CD4-positive, alpha-beta memory T cell (primary cell): ENCODE measurements at regions not wholly inside any gene's neighbourhood (a gene's known extent, or its start where the extent isn't known, plus 50 kb on each side); places are given as distances from the start of the nearest gene placed in this dataset.

ENCODE experiments used
- CTCF ChIA-PET: fragments of 350-600 bp; sonication (Branson Sonifier 250); formaldehyde crosslinking; loops from one replicate; lab custom pipeline; 2021; ENCODE audit warnings: inconsistent platforms; ENCODE audit not compliant: partially characterized antibody; lab: Charles Lee
- POLR2A ChIA-PET: fragments of 350-600 bp; sonication (Branson Sonifier 250); formaldehyde crosslinking; loops from one replicate; lab custom pipeline; 2021; ENCODE audit not compliant: partially characterized antibody; lab: Charles Lee
- DNase-seq, 5 donors: peaks; one replicate each; pipeline versions ENCODE4 v3.0.0 to v3.0.0-alpha.2; 2020 to 2022; ENCODE audit warnings: mixed read lengths in 1 of 5
- H3K27ac ChIP-seq: one replicate; pipeline ENCODE4 v1.7.0; 2013; ENCODE audit warnings: low read depth, low read length
- H3K27me3 ChIP-seq: 2 replicates; pipeline ENCODE4 v1.7.0; 2013; ENCODE audit warnings: mild to moderate bottlenecking, low read length, moderate library complexity; ENCODE audit not compliant: insufficient read depth
- H3K36me3 ChIP-seq: 2 replicates; pipeline ENCODE4 v1.7.0; 2013; ENCODE audit warnings: mild to moderate bottlenecking, low read length, moderate library complexity; ENCODE audit not compliant: insufficient read depth
- H3K4me1 ChIP-seq: 2 replicates; pipeline ENCODE4 v1.7.0; 2013; ENCODE audit warnings: mild to moderate bottlenecking, low read length, moderate library complexity; ENCODE audit not compliant: insufficient read depth
- H3K4me3 ChIP-seq, 2 donors: one replicate each; pipeline ENCODE4 v1.7.0; 2013; ENCODE audit warnings: low read length in 2 of 2, mild to moderate bottlenecking in 1 of 2
- H3K9me3 ChIP-seq, 2 donors: one replicate each; pipeline ENCODE4 v1.7.0; 2013; ENCODE audit warnings: low read length in 2 of 2, control low read depth in 1 of 2; ENCODE audit not compliant: control insufficient read depth in 1 of 2
- H3K27ac Mint-ChIP-seq, 7 donors: one replicate each; pipeline ENCODE4 v1.8.0; 2020 to 2021; ENCODE audit warnings: mixed read lengths in 7 of 7, mild to moderate bottlenecking in 6 of 7, inconsistent platforms in 3 of 7, moderate library complexity in 3 of 7
- H3K27me3 Mint-ChIP-seq, 2 donors: one replicate each; pipeline ENCODE4 v1.8.0; 2020 to 2021; ENCODE audit warnings: mixed read lengths in 2 of 2
- H3K36me3 Mint-ChIP-seq, 2 donors: one replicate each; pipeline ENCODE4 v1.8.0; 2020 to 2021; ENCODE audit warnings: mixed read lengths in 2 of 2, inconsistent platforms in 1 of 2, mild to moderate bottlenecking in 1 of 2
- H3K4me1 Mint-ChIP-seq, 4 donors: one replicate each; pipeline ENCODE4 v1.8.0; 2020 to 2021; ENCODE audit warnings: mixed read lengths in 4 of 4, mild to moderate bottlenecking in 1 of 4
- H3K4me3 Mint-ChIP-seq, 8 donors: one replicate each; pipeline ENCODE4 v1.8.0; 2020 to 2021; ENCODE audit warnings: mixed read lengths in 8 of 8, mild to moderate bottlenecking in 7 of 8, moderate library complexity in 6 of 8, inconsistent platforms in 3 of 8
- H3K9me3 Mint-ChIP-seq, 8 donors: one replicate each; pipeline ENCODE4 v1.8.0; 2020 to 2021; ENCODE audit warnings: mixed read lengths in 8 of 8, mild to moderate bottlenecking in 5 of 8, inconsistent platforms in 3 of 8, moderate library complexity in 1 of 8
- intact Hi-C: fragments of 100-400 bp; cut with micrococcal nuclease; formaldehyde crosslinking; loops from one replicate; pipeline ENCODE4 v1.15.1; 2023

DNA sequence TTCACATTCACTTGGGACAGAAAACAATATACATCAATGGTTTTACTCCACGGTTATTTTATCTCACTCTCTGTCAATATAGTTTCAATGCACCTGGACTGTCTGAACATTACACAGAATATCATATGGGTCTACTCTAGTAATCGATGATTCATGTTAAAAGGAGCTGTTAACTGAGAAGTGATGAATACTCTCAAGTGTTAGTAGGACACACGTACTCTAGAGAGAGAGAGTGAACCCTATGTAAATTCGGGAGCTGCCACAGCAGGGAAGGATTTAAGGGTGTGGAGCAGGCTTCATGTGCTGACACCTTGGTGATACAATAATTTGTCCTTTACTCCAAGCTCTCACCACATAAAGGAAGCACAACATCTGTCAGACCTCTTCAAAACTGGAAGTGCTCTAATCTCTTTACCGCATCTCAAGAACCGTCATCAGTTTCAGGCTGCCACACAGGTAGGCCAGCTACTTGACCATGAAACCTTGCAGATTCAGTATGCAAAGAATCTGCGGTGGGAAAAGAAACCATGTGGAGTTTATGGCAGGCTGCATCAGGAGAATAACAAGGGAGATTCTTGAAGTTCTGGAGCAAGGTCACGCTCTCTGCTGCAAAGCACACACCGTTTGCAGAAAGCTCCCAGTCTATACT is 199.2 kb upstream of the TMC3 start:
- ChIA-PET CTCF (no interaction called here), POLR2A (no interaction called here)
- Histone ChIP-seq H3K27ac (no peak overlapping the region), H3K36me3 (no peaks in the 10 kb centered on the region), H3K27me3 (no peaks in the 10 kb centered on the region), H3K4me3 (no peak overlapping the region), H3K9me3 (no peaks in the 10 kb centered on the region), H3K4me1 (no peaks in the 10 kb centered on the region)
- H3K36me3 Mint-ChIP-seq: no peaks in the 10 kb centered on the region
- H3K4me1 Mint-ChIP-seq: no peaks in the 10 kb centered on the region
- no peak overlapping the region for H3K4me3 Mint-ChIP-seq
- peaks cover 10 to 16% of the 10 kb centered on the region in 2 donors for H3K27me3 Mint-ChIP-seq
- no peak overlapping the region for H3K27ac Mint-ChIP-seq
- DNase-seq: no peak
- no peaks in the 10 kb centered on the region for H3K9me3 Mint-ChIP-seq
- intact Hi-C loops: no loop called here

DNA sequence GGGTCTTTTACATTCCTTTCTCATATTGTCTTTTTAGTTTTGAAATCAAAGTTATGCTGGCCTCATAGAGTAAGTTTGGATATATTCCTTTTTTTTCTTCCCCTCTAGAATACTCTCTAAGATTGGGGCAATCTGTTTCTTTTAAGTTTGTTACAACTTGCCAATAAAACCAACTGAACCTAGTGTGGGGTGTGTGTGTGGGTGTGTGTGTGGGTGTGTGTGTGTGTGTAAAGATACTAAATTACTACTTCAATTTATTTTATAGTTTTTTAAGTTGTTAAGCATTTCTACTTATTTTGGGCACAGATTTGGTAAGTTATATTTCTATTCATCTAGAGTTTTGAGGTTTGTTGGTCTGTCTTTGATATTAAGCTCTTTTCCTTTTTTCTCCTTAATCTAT is 198.2 kb upstream of the TMC3 start:
- Histone ChIP-seq H3K27ac (no peak overlapping the region), H3K27me3 (no peaks in the 10 kb centered on the region), H3K4me1 (no peaks in the 10 kb centered on the region), H3K36me3 (no peaks in the 10 kb centered on the region), H3K4me3 (no peak overlapping the region), H3K9me3 (no peaks in the 10 kb centered on the region)
- Mint-ChIP-seq H3K27me3 (peaks cover 13 to 16% of the 10 kb centered on the region in 2 donors), H3K9me3 (no peaks in the 10 kb centered on the region), H3K27ac (no peak overlapping the region), H3K4me1 (no peaks in the 10 kb centered on the region), H3K4me3 (no peak overlapping the region), H3K36me3 (no peaks in the 10 kb centered on the region)
- intact Hi-C loops: no loop called here
- ChIA-PET CTCF (no interaction called here), POLR2A (no interaction called here)
- no peak for DNase-seq

DNA sequence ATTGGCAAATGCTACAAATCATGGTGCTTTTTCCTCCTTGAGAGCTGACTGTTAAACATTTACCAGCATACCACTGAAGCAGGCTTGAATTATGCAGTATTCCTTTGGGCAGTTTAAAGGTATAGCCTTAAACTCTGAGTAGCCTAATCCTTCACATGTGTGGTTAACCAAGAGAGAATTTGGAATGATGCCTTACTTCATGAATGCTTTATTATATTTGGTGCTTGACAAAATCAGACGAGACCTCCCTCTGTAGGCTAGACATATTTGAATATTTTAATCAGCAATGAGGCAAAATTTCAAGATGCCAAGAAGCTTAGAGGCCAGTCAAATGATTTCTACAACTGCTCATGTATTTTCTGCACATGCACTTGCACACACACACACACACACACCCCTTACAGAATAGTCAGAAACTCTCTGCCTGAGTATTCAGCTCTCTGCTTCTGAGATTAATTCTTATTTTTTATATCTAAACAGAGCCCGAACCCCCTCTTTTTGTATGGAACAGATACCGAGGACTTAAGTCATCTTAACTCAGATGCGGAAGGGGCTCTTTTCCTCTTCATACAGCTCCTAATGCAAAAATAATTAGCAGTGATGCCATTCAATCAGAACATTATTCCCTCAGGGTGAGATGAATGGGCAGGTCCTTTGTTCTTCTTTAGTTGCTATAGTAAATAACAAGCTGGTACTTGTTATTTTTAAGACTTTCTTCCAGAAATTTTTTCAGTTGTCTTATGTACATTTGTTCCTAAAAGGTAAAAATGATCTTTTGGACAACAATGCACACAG is 195.5 kb upstream of the TMC3 start:
- Mint-ChIP-seq H3K27ac (no peak overlapping the region), H3K36me3 (no peaks in the 10 kb centered on the region), H3K4me1 (no peaks in the 10 kb centered on the region), H3K4me3 (no peak overlapping the region), H3K9me3 (no peaks in the 10 kb centered on the region), H3K27me3 (peaks cover 14 to 15% of the 10 kb centered on the region in 2 donors)
- ChIA-PET CTCF (no interaction called here), POLR2A (no interaction called here)
- Histone ChIP-seq H3K27me3 (no peaks in the 10 kb centered on the region), H3K4me3 (no peak overlapping the region), H3K36me3 (no peaks in the 10 kb centered on the region), H3K4me1 (no peaks in the 10 kb centered on the region), H3K27ac (no peak overlapping the region), H3K9me3 (no peaks in the 10 kb centered on the region)
- DNase-seq: no peak
- intact Hi-C loops: no loop called here

DNA sequence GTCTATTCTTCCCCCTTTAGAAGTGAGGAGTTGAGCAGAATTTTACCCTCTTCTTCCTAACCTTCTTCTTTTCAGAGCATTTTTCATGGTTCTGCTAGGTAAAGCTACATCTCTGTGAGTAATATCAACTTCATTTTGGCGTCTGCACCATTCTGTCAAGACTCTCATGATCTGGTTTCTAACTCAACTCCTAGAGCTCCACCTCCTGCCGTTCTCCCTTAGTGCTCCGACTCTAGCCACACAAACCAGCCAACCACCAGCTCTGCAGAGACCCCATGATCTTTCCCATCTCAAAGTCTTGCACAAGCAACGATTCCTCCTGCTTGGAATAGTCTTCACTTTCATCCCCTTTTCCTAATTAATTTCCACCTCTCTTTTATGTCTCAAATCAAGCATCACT is 193.9 kb upstream of the TMC3 start:
- no peaks in the 10 kb centered on the region for H3K9me3 ChIP-seq
- H3K27me3 ChIP-seq: no peaks in the 10 kb centered on the region
- H3K27me3 Mint-ChIP-seq: peaks cover 9 to 16% of the 10 kb centered on the region in 2 donors
- no peak overlapping the region for H3K4me3 Mint-ChIP-seq
- no peak overlapping the region for H3K27ac ChIP-seq
- H3K4me1 ChIP-seq: no peaks in the 10 kb centered on the region
- no peaks in the 10 kb centered on the region for H3K4me1 Mint-ChIP-seq
- no peak overlapping the region for H3K27ac Mint-ChIP-seq
- ChIA-PET POLR2A (no interaction called here), CTCF (interaction anchor here (1.2 kb wide), 1 partner anchor 10 kb away, joined by 3 read pairs; no protein-coding TSS in a partner anchor)
- intact Hi-C loops: no loop called here
- H3K4me3 ChIP-seq: no peak overlapping the region
- peaks cover 0 to 2% (median 0%) of the 10 kb centered on the region in 8 donors for H3K9me3 Mint-ChIP-seq
- DNase-seq: no peak
- H3K36me3 Mint-ChIP-seq: no peaks in the 10 kb centered on the region
- H3K36me3 ChIP-seq: no peaks in the 10 kb centered on the region

DNA sequence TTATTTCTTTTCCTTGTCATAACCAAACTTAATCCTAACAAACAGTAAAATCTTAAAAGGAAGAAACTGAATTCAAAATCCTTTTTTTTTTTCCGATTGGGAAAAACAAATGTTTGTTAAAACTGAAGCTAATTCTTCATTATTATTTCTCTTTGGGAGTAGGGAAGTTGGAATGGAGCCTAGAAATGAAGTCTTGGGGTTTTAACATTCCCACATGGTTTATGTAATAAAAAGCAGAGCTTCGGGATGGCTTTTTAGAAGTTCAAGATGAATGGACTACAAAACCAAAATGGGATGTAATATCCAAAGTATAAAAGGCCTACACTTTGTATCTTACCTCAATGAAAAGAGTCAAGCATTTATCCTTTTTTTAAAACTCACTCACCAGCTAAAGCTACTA is 189.0 kb upstream of the TMC3 start:
- H3K9me3 Mint-ChIP-seq: peaks cover 0 to 4% (median 0%) of the 10 kb centered on the region in 8 donors
- intact Hi-C loops: no loop called here
- no peaks in the 10 kb centered on the region for H3K36me3 Mint-ChIP-seq

DNA sequence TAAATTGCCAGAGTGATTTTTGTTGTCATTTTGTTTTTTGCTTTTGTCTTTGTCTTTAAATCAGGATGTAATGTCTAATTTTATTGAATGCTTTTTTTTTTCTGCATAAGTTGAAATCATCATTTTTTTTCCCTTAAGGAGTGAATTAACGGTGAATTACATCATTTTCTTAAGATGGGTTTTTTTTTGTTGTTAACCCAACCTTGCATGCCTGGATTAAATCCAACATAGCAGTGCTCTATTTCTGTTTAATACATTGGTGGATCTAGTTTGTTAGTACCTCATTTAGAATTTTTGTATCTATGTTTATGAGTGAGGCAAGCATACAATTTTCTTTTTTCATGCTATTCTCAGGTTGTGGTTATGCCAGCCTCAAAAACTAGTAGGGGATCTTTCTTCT is 186.4 kb upstream of the TMC3 start:
- Histone ChIP-seq H3K27ac (no peak overlapping the region), H3K36me3 (no peaks in the 10 kb centered on the region), H3K4me1 (no peaks in the 10 kb centered on the region), H3K4me3 (no peak overlapping the region), H3K27me3 (no peaks in the 10 kb centered on the region), H3K9me3 (no peaks in the 10 kb centered on the region)
- Mint-ChIP-seq H3K4me3 (no peak overlapping the region), H3K27ac (no peak overlapping the region), H3K4me1 (no peaks in the 10 kb centered on the region), H3K9me3 (peaks cover 0 to 4% (median 1%) of the 10 kb centered on the region in 8 donors), H3K27me3 (peaks cover 6 to 13% of the 10 kb centered on the region in 2 donors), H3K36me3 (no peaks in the 10 kb centered on the region)
- POLR2A ChIA-PET: no interaction called here
- no peak for DNase-seq
- CTCF ChIA-PET: no interaction called here
- intact Hi-C loops: no loop called here

More for the DNA sequence above, 189.0 kb upstream of the TMC3 start:
- no peak overlapping the region for H3K27ac Mint-ChIP-seq
- ChIA-PET CTCF (no interaction called here), POLR2A (no interaction called here)
- Histone ChIP-seq H3K27ac (no peak overlapping the region), H3K9me3 (no peaks in the 10 kb centered on the region), H3K4me1 (no peaks in the 10 kb centered on the region), H3K4me3 (no peak overlapping the region), H3K36me3 (no peaks in the 10 kb centered on the region), H3K27me3 (no peaks in the 10 kb centered on the region)
- peaks cover 4 to 6% of the 10 kb centered on the region in 2 donors for H3K27me3 Mint-ChIP-seq
- no peak overlapping the region for H3K4me3 Mint-ChIP-seq
- H3K4me1 Mint-ChIP-seq: no peaks in the 10 kb centered on the region
- DNase-seq: no peak

DNA sequence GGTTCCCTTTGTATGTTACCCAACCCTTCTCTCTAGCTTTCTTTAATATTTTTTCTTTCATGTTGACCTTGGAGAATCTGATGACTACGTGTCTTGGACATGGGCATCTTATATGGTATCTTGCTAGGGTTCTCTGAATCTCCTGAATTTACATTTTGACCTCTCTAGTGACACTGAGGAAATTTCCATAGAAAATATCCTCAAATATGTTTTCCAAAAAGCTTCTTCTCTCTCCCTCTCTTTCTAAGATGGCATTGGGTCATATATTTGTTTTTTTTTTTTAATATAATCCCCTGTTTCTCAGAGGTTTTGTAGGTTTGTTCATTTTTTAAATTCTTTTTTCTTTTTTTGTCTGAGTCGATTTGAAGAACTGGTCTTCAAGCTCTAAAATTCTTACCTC is 184.0 kb upstream of the TMC3 start:
- ChIA-PET CTCF (interaction anchor here (1.4 kb wide), 1 partner anchor 10 kb away, joined by 3 read pairs; no protein-coding TSS in a partner anchor), POLR2A (no interaction called here)

More for the DNA sequence above, 184.0 kb upstream of the TMC3 start:
- peaks cover 6 to 20% of the 10 kb centered on the region in 2 donors for H3K27me3 Mint-ChIP-seq
- no peaks in the 10 kb centered on the region for H3K4me1 Mint-ChIP-seq
- H3K4me1 ChIP-seq: no peaks in the 10 kb centered on the region
- H3K4me3 Mint-ChIP-seq: no peak overlapping the region
- no peaks in the 10 kb centered on the region for H3K36me3 Mint-ChIP-seq
- no peak overlapping the region for H3K27ac ChIP-seq
- H3K9me3 ChIP-seq: no peaks in the 10 kb centered on the region
- H3K9me3 Mint-ChIP-seq: peaks cover 0 to 4% (median 0%) of the 10 kb centered on the region in 8 donors
- no peak overlapping the region for H3K27ac Mint-ChIP-seq
- H3K36me3 ChIP-seq: no peaks in the 10 kb centered on the region
- H3K27me3 ChIP-seq: no peaks in the 10 kb centered on the region
- no peak for DNase-seq
- intact Hi-C loops: no loop called here
- no peak overlapping the region for H3K4me3 ChIP-seq
